ENCODE measurements at regions not wholly inside any gene's neighbourhood (a gene's known extent, or its start where the extent isn't known, plus 50 kb on each side); places are given as distances from the start of the nearest gene placed in this dataset.
"Not testable (repeated sequence)": the region's sequence is repeated elsewhere in the genome, so short reads cannot be mapped to it uniquely, and the experiment has no call there.

GRCh38 chrX:3803713-3804112, 90.3 kb upstream of the PRKX start:
- H3K27me3 ChIP-seq (replicated peaks; ENCODE audit: control insufficient read depth, insufficient read depth, low read length): no peaks in the 10 kb centered on the region
- TF ChIP-seq CTCF (IDR thresholded peaks at IDR 0.05; ENCODE audit: insufficient read depth, low read length, poor library complexity, severe bottlenecking): no peak
- DNase-seq (ENCODE audit: extremely low read depth, insufficient read length): no peak
- H3K36me3 ChIP-seq (ENCODE audit: control insufficient read depth, insufficient read depth, low read length): no peaks in the 10 kb centered on the region
- H3K4me3 ChIP-seq (replicated peaks; ENCODE audit: low read depth, low read length): no peak overlapping the region

- DNase-seq (ENCODE audit: extremely low read depth, insufficient read length): no peak
- Histone ChIP-seq H3K4me3 (replicated peaks; ENCODE audit: low read depth, low read length) (no peak overlapping the region), H3K36me3 (ENCODE audit: control insufficient read depth, insufficient read depth, low read length) (no peaks in the 10 kb centered on the region), H3K27me3 (replicated peaks; ENCODE audit: control insufficient read depth, insufficient read depth, low read length) (no peaks in the 10 kb centered on the region)
- no peak for TF ChIP-seq CTCF (IDR thresholded peaks at IDR 0.05; ENCODE audit: insufficient read depth, low read length, poor library complexity, severe bottlenecking)
Measured at GRCh38 chrX:3803305-3803704, 89.9 kb upstream of the PRKX start.

GRCh38 chrX:3795411-3795810, 82.0 kb upstream of the PRKX start:
- H3K27me3 ChIP-seq (replicated peaks; ENCODE audit: control insufficient read depth, insufficient read depth, low read length); H3K4me3 ChIP-seq (replicated peaks; ENCODE audit: low read depth, low read length); DNase-seq (ENCODE audit: extremely low read depth, insufficient read length); H3K36me3 ChIP-seq (ENCODE audit: control insufficient read depth, insufficient read depth, low read length): not testable (repeated sequence)

- Histone ChIP-seq H3K4me3 (replicated peaks; ENCODE audit: low read depth, low read length) (no peak overlapping the region), H3K36me3 (ENCODE audit: control insufficient read depth, insufficient read depth, low read length) (no peaks in the 10 kb centered on the region), H3K27me3 (replicated peaks; ENCODE audit: control insufficient read depth, insufficient read depth, low read length) (no peaks in the 10 kb centered on the region)
- no peak for TF ChIP-seq CTCF (IDR thresholded peaks at IDR 0.05; ENCODE audit: insufficient read depth, low read length, poor library complexity, severe bottlenecking)
- DNase-seq (ENCODE audit: extremely low read depth, insufficient read length): no peak
Measured at GRCh38 chrX:3791449-3791848, 78.0 kb upstream of the PRKX start.

GRCh38 chrX:3788494-3789233, 75.2 kb upstream of the PRKX start:
- DNase-seq (ENCODE audit: extremely low read depth, insufficient read length): no peak
- Histone ChIP-seq H3K4me3 (replicated peaks; ENCODE audit: low read depth, low read length) (no peak overlapping the region), H3K27me3 (replicated peaks; ENCODE audit: control insufficient read depth, insufficient read depth, low read length) (no peaks in the 10 kb centered on the region), H3K36me3 (ENCODE audit: control insufficient read depth, insufficient read depth, low read length) (no peaks in the 10 kb centered on the region)
- no peak for TF ChIP-seq CTCF (IDR thresholded peaks at IDR 0.05; ENCODE audit: insufficient read depth, low read length, poor library complexity, severe bottlenecking)

GRCh38 chrX:3787856-3788255, 74.4 kb upstream of the PRKX start:
- Histone ChIP-seq H3K4me3 (replicated peaks; ENCODE audit: low read depth, low read length) (no peak overlapping the region), H3K36me3 (ENCODE audit: control insufficient read depth, insufficient read depth, low read length) (no peaks in the 10 kb centered on the region), H3K27me3 (replicated peaks; ENCODE audit: control insufficient read depth, insufficient read depth, low read length) (no peaks in the 10 kb centered on the region)
- no peak for DNase-seq (ENCODE audit: extremely low read depth, insufficient read length)
- TF ChIP-seq CTCF (IDR thresholded peaks at IDR 0.05; ENCODE audit: insufficient read depth, low read length, poor library complexity, severe bottlenecking): no peak

GRCh38 chrX:3785822-3786221, 72.4 kb upstream of the PRKX start:
- H3K27me3 ChIP-seq (replicated peaks; ENCODE audit: control insufficient read depth, insufficient read depth, low read length); H3K36me3 ChIP-seq (ENCODE audit: control insufficient read depth, insufficient read depth, low read length); DNase-seq (ENCODE audit: extremely low read depth, insufficient read length); H3K4me3 ChIP-seq (replicated peaks; ENCODE audit: low read depth, low read length): not testable (repeated sequence)

Data from GM06990 (cell line).